ENCODE measurements at regions not wholly inside any gene's neighbourhood (a gene's known extent, or its start where the extent isn't known, plus 50 kb on each side); places are given as distances from the start of the nearest gene placed in this dataset.

- Histone ChIP-seq H3K27ac (no peak overlapping the region), H3K4me3 (no peak overlapping the region), H3K27me3 (no peaks in the 10 kb centered on the region), H3K36me3 (no peaks in the 10 kb centered on the region), H3K4me1 (no peaks in the 10 kb centered on the region), H3K9me3 (no peaks in the 10 kb centered on the region)
- ATAC-seq, result no peak
- no peak for DNase-seq
- WGBS (ENCODE audit: insufficient coverage, low coverage, low lambda C conversion rate, missing lambda C conversion rate), result 88% methylated on average over 4 of the region's 4 CpGs
- intact Hi-C loops (cut with DNase I), result no loop called here
- TF ChIP-seq CTCF (IDR thresholded peaks at IDR 0.05) (no peak), POLR2A (IDR thresholded peaks at IDR 0.05) (no peak)
Measured at GRCh38 chr18:34609986-34610648, 100.0 kb upstream of the DTNA start.

- peak in 2 of 4 donors; percentile 21 to 32 for ATAC-seq
- Histone ChIP-seq H3K4me3 (no peak overlapping the region), H3K27me3 (no peaks in the 10 kb centered on the region), H3K4me1 (no peaks in the 10 kb centered on the region), H3K9me3 (no peaks in the 10 kb centered on the region), H3K36me3 (no peaks in the 10 kb centered on the region), H3K27ac (no peak overlapping the region)
- WGBS (ENCODE audit: insufficient coverage, low coverage, low lambda C conversion rate, missing lambda C conversion rate), result no CpG with 5 or more reads among the region's 10 CpGs
- intact Hi-C loops (cut with DNase I), result no loop called here
- TF ChIP-seq POLR2A (IDR thresholded peaks at IDR 0.05), result no peak
- no peak for TF ChIP-seq CTCF (IDR thresholded peaks at IDR 0.05)
- DNase-seq, result peak in 1 of 3 donors; percentile 44
Measured at GRCh38 chr18:34611904-34612303, 98.2 kb upstream of the DTNA start.

GRCh38 chr18:34620258-34620861 lies 89.7 kb upstream of the DTNA start:
- TF ChIP-seq POLR2A (IDR thresholded peaks at IDR 0.05) (no peak), CTCF (IDR thresholded peaks at IDR 0.05) (no peak)
- WGBS (ENCODE audit: insufficient coverage, low coverage, low lambda C conversion rate, missing lambda C conversion rate), result 88% methylated on average over 5 of the region's 5 CpGs
- H3K36me3 ChIP-seq, result no peaks in the 10 kb centered on the region
- H3K9me3 ChIP-seq, result no peaks in the 10 kb centered on the region
- H3K4me1 ChIP-seq, result no peaks in the 10 kb centered on the region
- intact Hi-C loops (cut with DNase I), result no loop called here
- H3K27ac ChIP-seq, result no peak overlapping the region
- DNase-seq, result no peak
- no peak for ATAC-seq
- H3K27me3 ChIP-seq, result no peaks in the 10 kb centered on the region
- H3K4me3 ChIP-seq, result no peak overlapping the region

GRCh38 chr18:34623557-34623956 lies 86.5 kb upstream of the DTNA start:
- TF ChIP-seq POLR2A (IDR thresholded peaks at IDR 0.05), result no peak
- ATAC-seq, result no peak
- no peaks in the 10 kb centered on the region for H3K36me3 ChIP-seq
- WGBS (ENCODE audit: insufficient coverage, low coverage, low lambda C conversion rate, missing lambda C conversion rate), result 92% methylated on average over 2 of the region's 2 CpGs
- H3K9me3 ChIP-seq, result no peaks in the 10 kb centered on the region
- H3K4me1 ChIP-seq, result no peaks in the 10 kb centered on the region
- no peak overlapping the region for H3K27ac ChIP-seq
- no peak overlapping the region for H3K4me3 ChIP-seq
- no peak for DNase-seq
- no peaks in the 10 kb centered on the region for H3K27me3 ChIP-seq
- intact Hi-C loops (cut with DNase I), result no loop called here

GRCh38 chr18:34624551-34624950 lies 85.5 kb upstream of the DTNA start:
- ATAC-seq, result no peak
- H3K4me1 ChIP-seq, result no peaks in the 10 kb centered on the region
- no peaks in the 10 kb centered on the region for H3K27me3 ChIP-seq
- TF ChIP-seq POLR2A (IDR thresholded peaks at IDR 0.05) (no peak), CTCF (IDR thresholded peaks at IDR 0.05) (no peak)
- no peaks in the 10 kb centered on the region for H3K36me3 ChIP-seq
- intact Hi-C loops (cut with DNase I), result no loop called here
- no peak for DNase-seq
- no peaks in the 10 kb centered on the region for H3K9me3 ChIP-seq
- H3K4me3 ChIP-seq, result no peak overlapping the region
- WGBS (ENCODE audit: insufficient coverage, low coverage, low lambda C conversion rate, missing lambda C conversion rate), result 55% methylated on average over 3 of the region's 3 CpGs
- no peak overlapping the region for H3K27ac ChIP-seq
